Adrenal gland (tissue), 5 donors: ENCODE measurements at regions not wholly inside any gene's neighbourhood (a gene's known extent, or its start where the extent isn't known, plus 50 kb on each side); places are given as distances from the start of the nearest gene placed in this dataset.

ENCODE experiments used
- CTCF ChIP-seq, 6 experiments: fragments of 450-650 bp in 4 of 6; fragments of 200-600 bp in 2 of 6; sonication (generic) in 1 of 6; IDR thresholded peaks; 1 replicate in 5 of 6; 2 replicates in 1 of 6; pipeline versions ENCODE4 v1.5.1 to v1.8.0; 2016 to 2021; ENCODE audit warnings: antibody characterized with exemption in 6 of 6, mild to moderate bottlenecking in 2 of 6, moderate library complexity in 1 of 6
- POLR2A ChIP-seq, 2 donors: fragments of 450-650 bp; IDR thresholded peaks; one replicate each; pipeline ENCODE4 v1.6.1; 2017; ENCODE audit warnings: antibody characterized with exemption in 2 of 2, mild to moderate bottlenecking in 2 of 2, moderate library complexity in 1 of 2
- donor health status: DM: no; HTN: no; CAD: no.

- TF ChIP-seq CTCF (IDR thresholded peaks at IDR 0.05) (no peak), POLR2A (IDR thresholded peaks at IDR 0.05) (no peak)
Observed at GRCh38 chr5:20055301-20055700, 67.3 kb upstream of the CDH18 start.
